ENCODE measurements at regions not wholly inside any gene's neighbourhood (a gene's known extent, or its start where the extent isn't known, plus 50 kb on each side); places are given as distances from the start of the nearest gene placed in this dataset.

- DNase-seq (ENCODE audit: low spot score) = no peak
Measured at GRCh38 chr17:79335456-79335855, 260.8 kb downstream of the ENGASE start.

DNA sequence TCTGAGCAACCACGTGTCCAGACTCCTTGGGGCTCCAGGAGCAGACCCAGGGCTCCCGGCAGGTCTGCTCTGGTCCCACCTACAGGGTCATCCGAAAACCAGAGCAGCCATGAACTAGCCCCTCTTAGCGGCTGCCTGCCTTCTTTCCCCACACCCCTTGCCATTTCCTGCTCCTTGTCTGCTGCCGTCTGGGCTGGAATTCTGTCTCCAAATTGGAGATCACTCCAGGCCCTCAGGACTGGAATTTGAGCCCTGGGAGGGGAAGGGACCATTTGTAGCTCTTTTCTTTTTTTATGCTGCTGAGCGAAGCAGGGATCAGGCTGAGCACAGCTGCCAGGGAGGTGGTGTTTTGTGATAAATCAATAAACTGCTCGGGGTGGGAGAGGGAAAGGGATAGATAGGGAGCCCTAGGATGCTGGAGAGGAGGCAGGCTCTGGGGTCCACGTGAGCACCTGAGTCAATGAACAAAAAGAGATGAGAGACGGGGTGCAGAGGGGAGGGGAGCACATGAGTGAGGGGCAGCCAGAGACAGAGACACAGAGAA is 257.5 kb downstream of the ENGASE start:
- no peak for DNase-seq (ENCODE audit: low spot score)
- ATAC-seq (ENCODE audit: low FRiP score) = no peak
- TF ChIP-seq, protein P1, sequence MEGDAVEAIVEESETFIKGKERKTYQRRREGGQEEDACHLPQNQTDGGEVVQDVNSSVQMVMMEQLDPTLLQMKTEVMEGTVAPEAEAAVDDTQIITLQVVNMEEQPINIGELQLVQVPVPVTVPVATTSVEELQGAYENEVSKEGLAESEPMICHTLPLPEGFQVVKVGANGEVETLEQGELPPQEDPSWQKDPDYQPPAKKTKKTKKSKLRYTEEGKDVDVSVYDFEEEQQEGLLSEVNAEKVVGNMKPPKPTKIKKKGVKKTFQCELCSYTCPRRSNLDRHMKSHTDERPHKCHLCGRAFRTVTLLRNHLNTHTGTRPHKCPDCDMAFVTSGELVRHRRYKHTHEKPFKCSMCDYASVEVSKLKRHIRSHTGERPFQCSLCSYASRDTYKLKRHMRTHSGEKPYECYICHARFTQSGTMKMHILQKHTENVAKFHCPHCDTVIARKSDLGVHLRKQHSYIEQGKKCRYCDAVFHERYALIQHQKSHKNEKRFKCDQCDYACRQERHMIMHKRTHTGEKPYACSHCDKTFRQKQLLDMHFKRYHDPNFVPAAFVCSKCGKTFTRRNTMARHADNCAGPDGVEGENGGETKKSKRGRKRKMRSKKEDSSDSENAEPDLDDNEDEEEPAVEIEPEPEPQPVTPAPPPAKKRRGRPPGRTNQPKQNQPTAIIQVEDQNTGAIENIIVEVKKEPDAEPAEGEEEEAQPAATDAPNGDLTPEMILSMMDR (IDR thresholded peaks at IDR 0.05) = no peak

More at GRCh38 chr17:79335456-79335855, 260.8 kb downstream of the ENGASE start:
- TF ChIP-seq, protein P1 (IDR thresholded peaks at IDR 0.05) = no peak
- ATAC-seq (ENCODE audit: low FRiP score) = no peak

GRCh38 chr17:79331492-79331891 is 256.9 kb downstream of the ENGASE start:
- ATAC-seq (ENCODE audit: low FRiP score) = no peak
- no peak for DNase-seq (ENCODE audit: low spot score)
- TF ChIP-seq, protein P1 (IDR thresholded peaks at IDR 0.05) = no peak

DNA sequence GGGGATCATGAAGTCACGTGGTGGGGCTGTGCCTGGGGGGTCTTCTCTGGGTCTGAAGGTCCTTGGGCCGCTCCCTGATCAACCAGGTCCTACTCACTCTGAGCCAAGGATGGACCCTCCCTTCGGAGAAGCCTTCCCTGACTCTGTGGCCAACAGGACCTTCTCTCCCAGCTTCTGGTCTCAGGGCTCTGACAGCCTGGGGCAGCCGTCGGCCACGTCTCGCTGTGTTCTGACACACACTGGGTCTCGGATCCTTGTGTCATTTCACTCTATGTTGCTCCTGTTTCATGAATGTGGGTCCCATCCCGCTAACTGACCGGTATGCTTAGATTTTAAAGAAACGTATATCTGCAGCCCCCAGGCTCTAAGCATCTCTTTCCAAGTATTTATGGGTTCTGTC is 256.1 kb downstream of the ENGASE start:
- ATAC-seq (ENCODE audit: low FRiP score) (no peak), DNase-seq (ENCODE audit: low spot score) (no peak)
- TF ChIP-seq, protein P1 (IDR thresholded peaks at IDR 0.05) = no peak

DNA sequence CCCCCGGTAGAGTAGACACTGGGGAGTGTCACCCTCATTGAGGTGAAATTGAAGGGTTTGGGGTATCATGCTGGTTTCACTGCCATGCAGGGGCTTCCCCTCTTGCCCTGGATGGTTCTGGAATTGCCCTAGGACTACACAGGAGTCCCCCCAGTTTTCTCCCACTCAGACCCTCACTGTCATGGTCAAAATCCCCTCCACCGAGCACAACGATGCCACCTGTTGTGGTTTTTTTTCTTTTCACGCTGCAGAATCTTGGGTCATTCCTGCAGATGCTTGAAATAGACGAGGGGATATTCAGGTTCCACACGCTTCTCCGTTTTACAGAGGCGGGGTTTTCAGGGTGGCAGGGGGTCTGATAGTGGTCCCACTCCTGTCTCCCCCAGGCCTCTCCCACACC is 255.6 kb downstream of the ENGASE start:
- DNase-seq (ENCODE audit: low spot score) (no peak), ATAC-seq (ENCODE audit: low FRiP score) (no peak)
- TF ChIP-seq, protein P1 (IDR thresholded peaks at IDR 0.05) = no peak

GRCh38 chr17:79326814-79327213 is 252.2 kb downstream of the ENGASE start:
- no peak for DNase-seq (ENCODE audit: low spot score)
- TF ChIP-seq, protein P1 (IDR thresholded peaks at IDR 0.05) = no peak
- no peak for ATAC-seq (ENCODE audit: low FRiP score)

GRCh38 chr17:79325709-79326430 is 251.2 kb downstream of the ENGASE start:
- TF ChIP-seq, protein P1 (IDR thresholded peaks at IDR 0.05) = no peak
- ATAC-seq (ENCODE audit: low FRiP score) (no peak), DNase-seq (ENCODE audit: low spot score) (no peak)
